ENCODE measurements at regions not wholly inside any gene's neighbourhood (a gene's known extent, or its start where the extent isn't known, plus 50 kb on each side); places are given as distances from the start of the nearest gene placed in this dataset.

GRCh38 chr5:2191972-2192371 is 309.2 kb upstream of the IRX4 start:
- no peaks in the 10 kb centered on the region for H3K9me3 ChIP-seq (ENCODE audit: control insufficient read depth in 1 of 2, insufficient read depth in 1 of 2, low read depth in 1 of 2, low read length in 2 of 2)
- no peak for DNase-seq (ENCODE audit: low read depth, low spot score)
- POLR2A ChIA-PET, result no interaction called here
- H4K20me1 ChIP-seq (ENCODE audit: insufficient read depth), result no peaks in the 10 kb centered on the region
- RAD21 ChIA-PET (ENCODE audit: low non-redundant PET in 1 of 2, low total read pairs in 2 of 2, uncharacterized antibody in 2 of 2, unreplicated experiment in 2 of 2), result no interaction called here
- no peak for ATAC-seq
- no peaks in the 10 kb centered on the region for H3K36me3 ChIP-seq (ENCODE audit: control insufficient read depth in 1 of 2, insufficient read depth in 2 of 2, low read length in 2 of 2)
- no peaks in the 10 kb centered on the region for H3K79me2 ChIP-seq (ENCODE audit: insufficient read depth, low read length)
- CTCF ChIA-PET, result no interaction called here
- H3K9ac ChIP-seq (ENCODE audit: low read length), result no peak overlapping the region
- TF ChIP-seq ATF3 (IDR thresholded peaks at IDR 0.05) (no peak), EZH2 (IDR thresholded peaks at IDR 0.05) (no peak), SIN3A (IDR thresholded peaks at IDR 0.05; ENCODE audit: low read depth) (no peak), FOSL1 (IDR thresholded peaks at IDR 0.05; ENCODE audit: low read depth) (no peak), POLR2AphosphoS5 (IDR thresholded peaks at IDR 0.05; ENCODE audit: low read depth, low read length) (no peak), RAD21 (IDR thresholded peaks at IDR 0.05; ENCODE audit: low read depth) (no peak), REST (IDR thresholded peaks at IDR 0.05; ENCODE audit: low read depth) (no peak), SRF (IDR thresholded peaks at IDR 0.05; ENCODE audit: low read depth) (no peak), SP1 (IDR thresholded peaks at IDR 0.05; ENCODE audit: low read depth) (no peak), MAX (IDR thresholded peaks at IDR 0.05) (no peak), EZH2phosphoT487 (IDR thresholded peaks at IDR 0.05; ENCODE audit: borderline replicate concordance) (no peak), POLR2A (IDR thresholded peaks at IDR 0.05; ENCODE audit: borderline replicate concordance, extremely low read depth, insufficient read depth, insufficient read length) (no peak)
- H3K9me2 ChIP-seq (ENCODE audit: insufficient read depth), result no peaks in the 10 kb centered on the region
- BruUV-seq (replicated peaks), result no TSS peak
- H3K4me2 ChIP-seq (ENCODE audit: low read length), result no peak overlapping the region
- H3K4me3 ChIP-seq (replicated peaks in 1 of 2; ENCODE audit: low read depth in 1 of 2, low read length in 2 of 2), result no peak overlapping the region
- no peaks in the 10 kb centered on the region for H3K4me1 ChIP-seq (ENCODE audit: control insufficient read depth in 1 of 2, insufficient read depth in 2 of 2, low read length in 2 of 2)
- H2AFZ ChIP-seq (ENCODE audit: low read depth, low read length, poor library complexity, severe bottlenecking), result no peak overlapping the region
- intact Hi-C loops (cut with micrococcal nuclease), result no loop called here
- peaks cover 38% of the 10 kb centered on the region for H3K27me3 ChIP-seq (ENCODE audit: insufficient read depth, low read length)
- H3K27ac ChIP-seq (ENCODE audit: low read depth, low read length), result no peak overlapping the region

All from HCT116 (cell line).